ENCODE measurements at regions not wholly inside any gene's neighbourhood (a gene's known extent, or its start where the extent isn't known, plus 50 kb on each side); places are given as distances from the start of the nearest gene placed in this dataset.
A peak's percentile ranks its signal among the peaks of the same experiment; 100 is the strongest.

- Histone ChIP-seq H3K4me1 (peaks cover 0 to 6% (median under 1%) of the 10 kb centered on the region in 4 donors), H3K9me3 (no peaks in the 10 kb centered on the region), H3K27me3 (peaks cover 0 to 4% of the 10 kb centered on the region in 2 donors), H3K4me3 (no peak overlapping the region), H3K36me3 (no peaks in the 10 kb centered on the region), H3K27ac (no peak overlapping the region)
- WGBS, 2 donors: 34 to 40% methylated on average over 2 of the region's 2 CpGs
- no peak for TF ChIP-seq EP300 (IDR thresholded peaks at IDR 0.05)
- TF ChIP-seq POLR2A (IDR thresholded peaks at IDR 0.05): no peak
- TF ChIP-seq CTCF (IDR thresholded peaks at IDR 0.05): no peak
- no peak for DNase-seq (ENCODE audit: low spot score in 2 of 2)
Observed at GRCh38 chr20:36086767-36087166, 67.8 kb upstream of the EPB41L1 start.

GRCh38 chr20:36090223-36090622 lies 64.3 kb upstream of the EPB41L1 start:
- WGBS, 2 donors: 90 to 91% methylated on average over 5 of the region's 5 CpGs
- H3K9me3 ChIP-seq: no peaks in the 10 kb centered on the region
- TF ChIP-seq POLR2A (IDR thresholded peaks at IDR 0.05): no peak
- no peak for DNase-seq (ENCODE audit: low spot score in 2 of 2)
- peaks cover 0 to 29% (median 14%) of the 10 kb centered on the region in 4 donors for H3K4me1 ChIP-seq
- H3K27me3 ChIP-seq: peaks cover 0 to 13% of the 10 kb centered on the region in 2 donors
- H3K27ac ChIP-seq: no peak overlapping the region
- no peaks in the 10 kb centered on the region for H3K36me3 ChIP-seq
- no peak overlapping the region for H3K4me3 ChIP-seq

GRCh38 chr20:36091561-36092397 lies 62.8 kb upstream of the EPB41L1 start:
- no peak for DNase-seq (ENCODE audit: low spot score in 2 of 2)
- Histone ChIP-seq H3K4me1 (peaks cover 0 to 36% (median 14%) of the 10 kb centered on the region in 4 donors), H3K27ac (peak overlapping the region in 2 of 4 donors; percentile 75 to 77), H3K4me3 (peak overlapping the region; percentile 49 to 76 (median 66)), H3K36me3 (no peaks in the 10 kb centered on the region), H3K9me3 (no peaks in the 10 kb centered on the region), H3K27me3 (peaks cover 0 to 13% of the 10 kb centered on the region in 2 donors)
- WGBS, 2 donors: 10 to 19% methylated on average over 30 to 41 of the region's 42 CpGs
- TF ChIP-seq EP300 (IDR thresholded peaks at IDR 0.05) (no peak), CTCF (IDR thresholded peaks at IDR 0.05) (no peak), POLR2A (IDR thresholded peaks at IDR 0.05) (no peak)

GRCh38 chr20:36092398-36093024 lies 62.0 kb upstream of the EPB41L1 start:
- Histone ChIP-seq H3K27me3 (peaks cover 0 to 13% of the 10 kb centered on the region in 2 donors), H3K36me3 (no peaks in the 10 kb centered on the region), H3K9me3 (no peaks in the 10 kb centered on the region), H3K27ac (peak overlapping the region in 3 of 4 donors; percentile 50 to 77 (median 75)), H3K4me1 (peaks cover 0 to 43% (median 17%) of the 10 kb centered on the region in 4 donors), H3K4me3 (peak overlapping the region; percentile 49 to 76 (median 66))
- DNase-seq (ENCODE audit: low spot score in 2 of 2): no peak
- TF ChIP-seq EP300 (IDR thresholded peaks at IDR 0.05): no peak
- TF ChIP-seq CTCF (IDR thresholded peaks at IDR 0.05): no peak
- TF ChIP-seq POLR2A (IDR thresholded peaks at IDR 0.05): no peak
- 0 to 1% methylated on average over 1 to 15 of the region's 89 CpGs for WGBS, 2 donors

GRCh38 chr20:36093025-36093803 lies 61.3 kb upstream of the EPB41L1 start:
- peak overlapping the region; percentile 56 to 77 (median 68) for H3K27ac ChIP-seq
- H3K27me3 ChIP-seq: peaks cover 0 to 13% of the 10 kb centered on the region in 2 donors
- peak in 1 of 2 donors; percentile 36 for DNase-seq (ENCODE audit: low spot score in 2 of 2)
- peaks cover 0 to 50% (median 24%) of the 10 kb centered on the region in 4 donors for H3K4me1 ChIP-seq
- no peak for TF ChIP-seq CTCF (IDR thresholded peaks at IDR 0.05)
- no peak for TF ChIP-seq EP300 (IDR thresholded peaks at IDR 0.05)
- TF ChIP-seq POLR2A (IDR thresholded peaks at IDR 0.05): no peak
- H3K4me3 ChIP-seq: peak overlapping the region; percentile 49 to 76 (median 66)
- 0 to 20% methylated on average over 1 to 28 of the region's 78 CpGs for WGBS, 2 donors
- H3K36me3 ChIP-seq: no peaks in the 10 kb centered on the region
- no peaks in the 10 kb centered on the region for H3K9me3 ChIP-seq
